UCSD-AML1 (cell line): ENCODE measurements at regions not wholly inside any gene's neighbourhood (a gene's known extent, or its start where the extent isn't known, plus 50 kb on each side); places are given as distances from the start of the nearest gene placed in this dataset.
"Not testable (repeated sequence)": the region's sequence is repeated elsewhere in the genome, so short reads cannot be mapped to it uniquely, and the experiment has no call there.

Source experiments
- DNase-seq: peaks from one replicate; lab custom pipeline; 2025; ENCODE audit not compliant: unreplicated experiment; lab: John Stamatoyannopoulos, UW

- DNase-seq, result no peak
Observed at GRCh38 chr6:102732898-102733297, 1339.4 kb downstream of the GRIK2 start.

GRCh38 chr6:102722086-102722485, 1328.6 kb downstream of the GRIK2 start:
- DNase-seq, result not testable (repeated sequence)

GRCh38 chr6:102717737-102718456, 1324.4 kb downstream of the GRIK2 start:
- DNase-seq, result no peak

GRCh38 chr6:102717252-102717651, 1323.7 kb downstream of the GRIK2 start:
- no peak for DNase-seq

- no peak for DNase-seq
Observed at GRCh38 chr6:102701019-102701418, 1307.5 kb downstream of the GRIK2 start.

GRCh38 chr6:102686461-102686860, 1293.0 kb downstream of the GRIK2 start:
- DNase-seq, result no peak

GRCh38 chr6:102680413-102680812, 1286.9 kb downstream of the GRIK2 start:
- DNase-seq, result no peak

- no peak for DNase-seq
Observed at GRCh38 chr6:102679865-102680264, 1286.4 kb downstream of the GRIK2 start.

GRCh38 chr6:102677225-102677624, 1283.7 kb downstream of the GRIK2 start:
- no peak for DNase-seq

- DNase-seq, result no peak
Observed at GRCh38 chr6:102670735-102671134, 1277.2 kb downstream of the GRIK2 start.

GRCh38 chr6:102662851-102663250, 1269.3 kb downstream of the GRIK2 start:
- no peak for DNase-seq

GRCh38 chr6:102660303-102660702, 1266.8 kb downstream of the GRIK2 start:
- DNase-seq, result no peak

GRCh38 chr6:102655823-102656222, 1262.3 kb downstream of the GRIK2 start:
- no peak for DNase-seq

- no peak for DNase-seq
Observed at GRCh38 chr6:102641426-102641825, 1247.9 kb downstream of the GRIK2 start.

- DNase-seq, result no peak
Observed at GRCh38 chr6:102631921-102632320, 1238.4 kb downstream of the GRIK2 start.

- DNase-seq, result no peak
Observed at GRCh38 chr6:102623201-102623600, 1229.7 kb downstream of the GRIK2 start.

- DNase-seq, result no peak
Observed at GRCh38 chr6:102619585-102619984, 1226.1 kb downstream of the GRIK2 start.

GRCh38 chr6:102582569-102582968, 1189.1 kb downstream of the GRIK2 start:
- DNase-seq, result no peak

- DNase-seq, result no peak
Observed at GRCh38 chr6:102581378-102582124, 1188.0 kb downstream of the GRIK2 start.

GRCh38 chr6:102571236-102571908, 1177.9 kb downstream of the GRIK2 start:
- DNase-seq, result no peak

GRCh38 chr6:102562713-102563112, 1169.2 kb downstream of the GRIK2 start:
- no peak for DNase-seq

- DNase-seq, result no peak
Observed at GRCh38 chr6:102553214-102553613, 1159.7 kb downstream of the GRIK2 start.
